OCI-LY7 (cell line): ENCODE measurements at regions not wholly inside any gene's neighbourhood (a gene's known extent, or its start where the extent isn't known, plus 50 kb on each side); places are given as distances from the start of the nearest gene placed in this dataset.

ENCODE experiments used
- BruUV-seq: library from RNA; stranded (reverse); fragments of 400-500 nt; replicated peaks from 2 replicates; lab custom pipeline; 2021; lab: Mats Ljungman, UMichigan
- CTCF ChIA-PET: fragments of 300-600 bp; sonication (Branson Sonifier 250); formaldehyde crosslinking; loops from one replicate; lab custom pipeline; 2022; ENCODE audit warnings: antibody characterized with exemption; ENCODE audit not compliant: unreplicated experiment; lab: Charles Lee
- POLR2A ChIA-PET: fragments of 300-600 bp; sonication (Branson Sonifier 250); formaldehyde crosslinking; loops from one replicate; lab custom pipeline; 2022; ENCODE audit warnings: antibody characterized with exemption; lab: Charles Lee
- DNase-seq: peaks from one replicate; pipeline ENCODE4 v3.0.0-alpha.2; 2015; ENCODE audit warnings: low spot score
- H2AFZ ChIP-seq: fragments of 200-600 bp; sonication (generic), shearing (Covaris generic); 2 replicates; pipeline ENCODE4 v1.6.1; 2014; ENCODE audit warnings: mild to moderate bottlenecking, antibody characterized with exemption, low read length, moderate library complexity
- H3K27ac ChIP-seq: fragments of 200-600 bp; sonication (generic); 2 replicates; pipeline ENCODE4 v1.5.1; 2014; ENCODE audit warnings: mixed run types, low read depth, mild to moderate bottlenecking, moderate library complexity, low read length, inconsistent platforms; ENCODE audit not compliant: poor library complexity, severe bottlenecking
- H3K36me3 ChIP-seq: fragments of 200-600 bp; sonication (generic); 2 replicates; pipeline ENCODE4 v1.6.1; 2014; ENCODE audit warnings: mild to moderate bottlenecking, antibody characterized with exemption, low read length, moderate library complexity, mixed read lengths; ENCODE audit not compliant: insufficient read depth
- H3K4me1 ChIP-seq: fragments of 200-600 bp; sonication (generic); 2 replicates; pipeline ENCODE4 v1.5.1; 2014; ENCODE audit warnings: mild to moderate bottlenecking, low read length; ENCODE audit not compliant: insufficient read depth, poor library complexity, severe bottlenecking
- H3K4me2 ChIP-seq: fragments of 200-600 bp; sonication (generic); 2 replicates; pipeline ENCODE4 v1.6.1; 2014; ENCODE audit warnings: mild to moderate bottlenecking, low read length
- H3K4me3 ChIP-seq: fragments of 200-600 bp; sonication (generic); 2 replicates; pipeline ENCODE4 v1.5.1; 2014; ENCODE audit warnings: mild to moderate bottlenecking, low read depth, low read length; ENCODE audit not compliant: poor library complexity, severe bottlenecking
- H3K79me2 ChIP-seq: fragments of 200-600 bp; sonication (generic); 2 replicates; pipeline ENCODE4 v1.6.1; 2016; ENCODE audit warnings: low read depth, mild to moderate bottlenecking, low read length, moderate library complexity, mixed read lengths; ENCODE audit not compliant: insufficient read depth
- H3K9me2 ChIP-seq: fragments of 200-600 bp; sonication (generic); 2 replicates; pipeline ENCODE4 v1.6.1; 2016; ENCODE audit warnings: mild to moderate bottlenecking, low read length, mixed read lengths; ENCODE audit not compliant: insufficient read depth
- H3K9me3 ChIP-seq: fragments of 200-600 bp; sonication (generic); 2 replicates; pipeline ENCODE4 v1.6.1; 2014; ENCODE audit warnings: mild to moderate bottlenecking, mixed run types, low read length, mixed read lengths
- H4K20me1 ChIP-seq: fragments of 200-600 bp; sonication (generic); 2 replicates; pipeline ENCODE4 v1.6.1; 2014; ENCODE audit warnings: mild to moderate bottlenecking, antibody characterized with exemption, low read length, moderate library complexity, mixed read lengths; ENCODE audit not compliant: insufficient read depth
- EZH2phosphoT487 ChIP-seq: fragments of 200-600 bp; sonication (generic); IDR thresholded peaks from 2 replicates; pipeline ENCODE4 v1.6.1; 2018; ENCODE audit warnings: low read depth, borderline replicate concordance, mild to moderate bottlenecking, mixed run types, antibody characterized with exemption, low read length, moderate library complexity, mixed read lengths
- intact Hi-C: fragments of 100-400 bp; cut with micrococcal nuclease; formaldehyde crosslinking; loops from one replicate; pipeline ENCODE4 v1.10.0; 2022; ENCODE audit not compliant: unreplicated experiment
- TF ChIP-seq, protein P1 (sequence below): fragments of 200-600 bp; sonication (generic); conservative IDR thresholded peaks from 2 replicates; pipeline ENCODE4 v1.5.1; 2014; ENCODE audit warnings: mild to moderate bottlenecking, antibody characterized with exemption, low read length, moderate library complexity, mixed read lengths

DNA sequence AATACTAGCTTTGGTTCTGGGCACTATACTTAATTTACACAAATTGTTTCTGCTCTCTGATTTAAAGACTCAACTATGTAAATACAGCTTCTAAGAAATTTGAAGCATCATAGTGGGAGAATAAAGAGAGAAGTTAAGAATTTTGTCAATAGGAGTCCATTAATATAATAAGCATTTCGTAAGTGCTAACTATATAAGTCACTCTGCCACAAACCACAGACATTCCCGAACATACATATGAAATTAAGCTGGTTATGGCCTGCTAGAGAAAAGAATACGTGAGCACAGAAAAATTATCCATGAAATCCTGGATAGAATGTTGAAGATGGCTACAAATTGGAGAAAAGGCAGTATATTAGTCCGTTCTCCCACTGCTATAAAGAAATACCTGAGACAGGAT lies 526.2 kb downstream of the MRPL39 start:
- Histone ChIP-seq H3K4me3 (no peak overlapping the region), H3K9me3 (0 out of 2 replicates have a peak, but pooled peaks cover 5% of the 10 kb centered on the region), H3K27ac (no peak overlapping the region), H3K9me2 (no peaks in the 10 kb centered on the region), H2AFZ (no peak overlapping the region), H3K36me3 (no peaks in the 10 kb centered on the region), H3K4me1 (no peaks in the 10 kb centered on the region), H4K20me1 (no peaks in the 10 kb centered on the region), H3K4me2 (no peak overlapping the region), H3K79me2 (no peaks in the 10 kb centered on the region)
- CTCF ChIA-PET = no interaction called here
- BruUV-seq = no TSS peak
- TF ChIP-seq, protein P1, sequence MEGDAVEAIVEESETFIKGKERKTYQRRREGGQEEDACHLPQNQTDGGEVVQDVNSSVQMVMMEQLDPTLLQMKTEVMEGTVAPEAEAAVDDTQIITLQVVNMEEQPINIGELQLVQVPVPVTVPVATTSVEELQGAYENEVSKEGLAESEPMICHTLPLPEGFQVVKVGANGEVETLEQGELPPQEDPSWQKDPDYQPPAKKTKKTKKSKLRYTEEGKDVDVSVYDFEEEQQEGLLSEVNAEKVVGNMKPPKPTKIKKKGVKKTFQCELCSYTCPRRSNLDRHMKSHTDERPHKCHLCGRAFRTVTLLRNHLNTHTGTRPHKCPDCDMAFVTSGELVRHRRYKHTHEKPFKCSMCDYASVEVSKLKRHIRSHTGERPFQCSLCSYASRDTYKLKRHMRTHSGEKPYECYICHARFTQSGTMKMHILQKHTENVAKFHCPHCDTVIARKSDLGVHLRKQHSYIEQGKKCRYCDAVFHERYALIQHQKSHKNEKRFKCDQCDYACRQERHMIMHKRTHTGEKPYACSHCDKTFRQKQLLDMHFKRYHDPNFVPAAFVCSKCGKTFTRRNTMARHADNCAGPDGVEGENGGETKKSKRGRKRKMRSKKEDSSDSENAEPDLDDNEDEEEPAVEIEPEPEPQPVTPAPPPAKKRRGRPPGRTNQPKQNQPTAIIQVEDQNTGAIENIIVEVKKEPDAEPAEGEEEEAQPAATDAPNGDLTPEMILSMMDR = no peak
- TF ChIP-seq EZH2phosphoT487 = no peak
- DNase-seq = no peak
- POLR2A ChIA-PET = no interaction called here
- intact Hi-C loops = no loop called here

DNA sequence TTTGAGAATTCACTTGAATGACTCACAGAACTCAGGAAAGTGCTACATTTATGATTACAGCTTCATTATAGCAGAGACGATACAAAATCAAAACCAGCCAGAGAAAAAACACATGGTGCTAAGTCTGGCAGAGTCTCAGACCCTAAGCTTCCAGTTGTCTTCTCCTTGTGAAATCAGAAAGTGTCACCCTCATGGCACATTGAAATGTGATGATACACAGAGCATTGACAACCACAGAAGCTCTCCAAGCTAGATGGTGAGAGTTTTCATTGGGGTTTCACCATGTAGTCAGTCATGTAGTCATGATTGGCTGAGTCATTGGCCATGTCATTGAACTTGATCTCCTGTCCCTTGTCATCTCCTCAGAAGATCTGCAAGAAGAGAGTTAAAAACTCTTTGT lies 526.6 kb downstream of the MRPL39 start:
- CTCF ChIA-PET = no interaction called here

DNA sequence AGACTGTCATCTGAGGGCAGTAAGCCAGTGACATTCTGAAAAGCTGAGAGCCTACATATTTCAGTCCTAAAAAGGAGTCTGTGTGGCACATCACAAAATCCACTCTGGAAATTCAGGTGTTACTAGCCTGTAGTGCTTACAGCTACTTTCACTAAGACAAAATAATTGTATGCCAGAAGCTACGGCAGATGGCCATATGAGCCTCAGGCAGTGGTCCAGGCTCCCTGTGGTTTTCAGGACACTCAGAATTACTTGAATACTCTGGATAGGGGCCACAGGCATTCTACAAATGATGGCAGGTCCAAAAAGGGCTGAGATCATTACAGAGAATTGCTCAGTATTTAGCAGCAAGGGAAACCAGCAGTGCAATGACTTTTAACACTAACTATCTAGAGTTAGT lies 527.1 kb downstream of the MRPL39 start:
- no peak for TF ChIP-seq EZH2phosphoT487
- TF ChIP-seq, protein P1 = no peak
- no peaks in the 10 kb centered on the region for H3K79me2 ChIP-seq
- no TSS peak for BruUV-seq
- no peaks in the 10 kb centered on the region for H4K20me1 ChIP-seq
- no peak overlapping the region for H2AFZ ChIP-seq
- no peak overlapping the region for H3K4me2 ChIP-seq
- H3K4me3 ChIP-seq = no peak overlapping the region
- ChIA-PET POLR2A (interaction anchor here (0.6 to 1.1 kb wide), 3 partner anchors 14 to 335 kb away, joined by 3 read pairs; no protein-coding TSS in a partner anchor), CTCF (no interaction called here)
- H3K27ac ChIP-seq = no peak overlapping the region
- no peaks in the 10 kb centered on the region for H3K36me3 ChIP-seq
- intact Hi-C loops = no loop called here
- DNase-seq = no peak
- 0 out of 2 replicates have a peak, but pooled peaks cover 9% of the 10 kb centered on the region for H3K9me3 ChIP-seq
- H3K9me2 ChIP-seq = no peaks in the 10 kb centered on the region
- H3K4me1 ChIP-seq = no peaks in the 10 kb centered on the region

More for the DNA sequence above, 526.6 kb downstream of the MRPL39 start:
- H3K9me2 ChIP-seq = no peaks in the 10 kb centered on the region
- H3K4me3 ChIP-seq = no peak overlapping the region
- TF ChIP-seq EZH2phosphoT487 = no peak
- TF ChIP-seq, protein P1 = no peak
- H3K4me1 ChIP-seq = no peaks in the 10 kb centered on the region
- no peak for DNase-seq
- POLR2A ChIA-PET = interaction anchor here (0.6 to 0.8 kb wide), 2 partner anchors 15 to 336 kb away, joined by 3 read pairs; no protein-coding TSS in a partner anchor
- H3K4me2 ChIP-seq = no peak overlapping the region
- H3K36me3 ChIP-seq = no peaks in the 10 kb centered on the region
- no TSS peak for BruUV-seq
- no peaks in the 10 kb centered on the region for H3K79me2 ChIP-seq
- H3K9me3 ChIP-seq = 0 out of 2 replicates have a peak, but pooled peaks cover 5% of the 10 kb centered on the region
- no peaks in the 10 kb centered on the region for H4K20me1 ChIP-seq
- intact Hi-C loops = no loop called here
- H3K27ac ChIP-seq = no peak overlapping the region
- no peak overlapping the region for H2AFZ ChIP-seq
